ENCODE measurements at regions not wholly inside any gene's neighbourhood (a gene's known extent, or its start where the extent isn't known, plus 50 kb on each side); places are given as distances from the start of the nearest gene placed in this dataset.

- TF ChIP-seq CTCF (IDR thresholded peaks at IDR 0.05) (no peak), PREB (CRISPR knock-in tag; IDR thresholded peaks at IDR 0.05; ENCODE audit: borderline replicate concordance) (no peak), E2F1 (CRISPR knock-in tag; IDR thresholded peaks at IDR 0.05) (no peak), ATF2 (CRISPR knock-in tag; IDR thresholded peaks at IDR 0.05; ENCODE audit: borderline replicate concordance, low read depth) (no peak), USF2 (CRISPR knock-in tag; IDR thresholded peaks at IDR 0.05) (no peak)
Observed at GRCh38 chr9:118554987-118555386, 814.2 kb downstream of the BRINP1 start.

Measured in WTC11 (cell line).